SK-N-SH treated with all-trans-retinoic acid at 6 μM for 48 hours (cell line): ENCODE measurements at regions not wholly inside any gene's neighbourhood (a gene's known extent, or its start where the extent isn't known, plus 50 kb on each side); places are given as distances from the start of the nearest gene placed in this dataset.

Source experiments
- ATAC-seq: fragments of 200-7000 bp; cut with Tn5 transposase; 3 replicates; pipeline ENCODE4 v1.9.1; 2020; ENCODE audit warnings: mild to moderate bottlenecking, moderate library complexity
- ARNTL ChIP-seq: fragments of 450-650 bp; formaldehyde crosslinking; IDR thresholded peaks from 2 replicates; pipeline ENCODE4 v1.5.0; 2020; ENCODE audit warnings: low read depth, mild to moderate bottlenecking, moderate library complexity, borderline replicate concordance
- BACH2 ChIP-seq: fragments of 250-450 bp; sonication (Bioruptor Pico); IDR thresholded peaks from 2 replicates; pipeline ENCODE4 v1.9.0; 2021; ENCODE audit warnings: mild to moderate bottlenecking, borderline replicate concordance
- CREB5 ChIP-seq: fragments of 250-450 bp; sonication (Bioruptor Pico); IDR thresholded peaks from 2 replicates; pipeline ENCODE4 v1.5.1; 2020; ENCODE audit warnings: low read depth, mild to moderate bottlenecking, moderate library complexity
- CSDC2 ChIP-seq: fragments of 250-450 bp; sonication (Bioruptor Pico); IDR thresholded peaks from 2 replicates; pipeline ENCODE4 v1.5.0; 2020; ENCODE audit warnings: mild to moderate bottlenecking, moderate library complexity
- ESRRG ChIP-seq: fragments of 250-450 bp; sonication (Bioruptor Pico); IDR thresholded peaks from 2 replicates; pipeline ENCODE4 v1.6.1; 2021; ENCODE audit warnings: mild to moderate bottlenecking
- GLIS3 ChIP-seq: fragments of 250-450 bp; sonication (Bioruptor Pico); IDR thresholded peaks from 2 replicates; pipeline ENCODE4 v1.5.0; 2020; ENCODE audit warnings: mild to moderate bottlenecking, moderate library complexity
- ISL1 ChIP-seq: fragments of 250-450 bp; sonication (Bioruptor Pico); IDR thresholded peaks from 2 replicates; pipeline ENCODE4 v2.1.2; 2022; ENCODE audit warnings: mild to moderate bottlenecking, moderate library complexity
- PATZ1 ChIP-seq: fragments of 250-450 bp; sonication (Bioruptor Pico); IDR thresholded peaks from 2 replicates; pipeline ENCODE4 v1.8.0; 2020; ENCODE audit warnings: mild to moderate bottlenecking, moderate library complexity, borderline replicate concordance
- PPARA ChIP-seq: fragments of 250-450 bp; sonication (Bioruptor Pico); IDR thresholded peaks from 2 replicates; pipeline ENCODE4 v1.5.0; 2020; ENCODE audit warnings: mild to moderate bottlenecking, borderline replicate concordance
- RARB ChIP-seq: fragments of 250-450 bp; sonication (Bioruptor Pico); IDR thresholded peaks from 2 replicates; pipeline ENCODE4 v1.8.0; 2021; ENCODE audit warnings: mild to moderate bottlenecking, moderate library complexity
- SNAI2 ChIP-seq: fragments of 250-450 bp; sonication (Bioruptor Pico); IDR thresholded peaks from 2 replicates; pipeline ENCODE4 v1.5.0; 2020; ENCODE audit warnings: mild to moderate bottlenecking, moderate library complexity
- TCF4 ChIP-seq: fragments of 250-450 bp; sonication (Bioruptor Pico); IDR thresholded peaks from 2 replicates; pipeline ENCODE4 v1.8.0; 2021; ENCODE audit warnings: mild to moderate bottlenecking, moderate library complexity, borderline replicate concordance
- TOX ChIP-seq: fragments of 250-450 bp; sonication (Bioruptor Pico); IDR thresholded peaks from 2 replicates; pipeline ENCODE4 v1.8.0; 2021; ENCODE audit warnings: mild to moderate bottlenecking, moderate library complexity, borderline replicate concordance
- TSHZ2 ChIP-seq: fragments of 250-450 bp; sonication (Bioruptor Pico); IDR thresholded peaks from 2 replicates; pipeline ENCODE4 v1.5.0; 2020; ENCODE audit warnings: mild to moderate bottlenecking, moderate library complexity
- ZC3H10 ChIP-seq: fragments of 250-450 bp; sonication (Bioruptor Pico); IDR thresholded peaks from 2 replicates; pipeline ENCODE4 v1.5.1; 2021; ENCODE audit warnings: mild to moderate bottlenecking, moderate library complexity
- ZFP3 ChIP-seq: fragments of 250-450 bp; sonication (Bioruptor Pico); IDR thresholded peaks from 2 replicates; pipeline ENCODE4 v1.5.0; 2020; ENCODE audit warnings: mild to moderate bottlenecking, moderate library complexity
- ZFP30 ChIP-seq: fragments of 450-650 bp; formaldehyde crosslinking; IDR thresholded peaks from 2 replicates; pipeline ENCODE4 v1.5.0; 2022; ENCODE audit warnings: mild to moderate bottlenecking, moderate library complexity
- ZNF565 ChIP-seq: fragments of 450-650 bp; formaldehyde crosslinking; conservative IDR thresholded peaks from 2 replicates; pipeline ENCODE4 v1.5.0; 2020; ENCODE audit warnings: low read depth, mild to moderate bottlenecking, moderate library complexity
- ZNF70 ChIP-seq: fragments of 450-650 bp; formaldehyde crosslinking; IDR thresholded peaks from 2 replicates; pipeline ENCODE4 v1.5.0; 2020; ENCODE audit warnings: mild to moderate bottlenecking, moderate library complexity
- ZNF8 ChIP-seq: fragments of 450-650 bp; formaldehyde crosslinking; IDR thresholded peaks from 2 replicates; pipeline ENCODE4 v1.5.0; 2020; ENCODE audit warnings: mild to moderate bottlenecking, moderate library complexity
- TF ChIP-seq, protein P1 (sequence below): fragments of 250-450 bp; sonication (Bioruptor Pico); IDR thresholded peaks from 2 replicates; pipeline ENCODE4 v1.5.1; 2021; ENCODE audit warnings: mild to moderate bottlenecking, moderate library complexity
- TF ChIP-seq, protein P2 (sequence below): fragments of 250-450 bp; sonication (Bioruptor Pico); IDR thresholded peaks from 2 replicates; pipeline ENCODE4 v1.8.0; 2021; ENCODE audit warnings: low read depth, mild to moderate bottlenecking, moderate library complexity, borderline replicate concordance

DNA sequence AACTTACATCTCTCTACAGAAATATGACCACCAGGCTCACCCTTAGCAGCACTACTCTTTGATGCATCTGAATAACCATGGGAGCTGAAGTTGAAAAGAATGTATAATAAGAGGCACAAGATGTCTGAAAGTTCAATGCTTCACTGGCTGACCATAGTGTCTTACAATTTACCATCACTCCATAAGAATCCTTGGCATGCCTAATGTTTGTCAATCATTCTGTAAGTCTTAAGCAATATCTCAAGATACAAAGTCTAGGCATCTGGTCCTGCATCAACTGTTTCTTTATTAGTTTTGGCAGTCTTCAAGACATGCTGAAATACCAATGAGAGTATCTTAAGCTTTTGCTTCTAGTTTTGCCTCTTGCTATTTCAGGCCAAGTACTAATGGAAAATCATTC is 755.5 kb downstream of the STIM2 start:
- no peak for ATAC-seq

GRCh38 chr4:27619435-27619834 is 758.8 kb downstream of the STIM2 start:
- TF ChIP-seq ESRRG = no peak
- TF ChIP-seq, protein P1, sequence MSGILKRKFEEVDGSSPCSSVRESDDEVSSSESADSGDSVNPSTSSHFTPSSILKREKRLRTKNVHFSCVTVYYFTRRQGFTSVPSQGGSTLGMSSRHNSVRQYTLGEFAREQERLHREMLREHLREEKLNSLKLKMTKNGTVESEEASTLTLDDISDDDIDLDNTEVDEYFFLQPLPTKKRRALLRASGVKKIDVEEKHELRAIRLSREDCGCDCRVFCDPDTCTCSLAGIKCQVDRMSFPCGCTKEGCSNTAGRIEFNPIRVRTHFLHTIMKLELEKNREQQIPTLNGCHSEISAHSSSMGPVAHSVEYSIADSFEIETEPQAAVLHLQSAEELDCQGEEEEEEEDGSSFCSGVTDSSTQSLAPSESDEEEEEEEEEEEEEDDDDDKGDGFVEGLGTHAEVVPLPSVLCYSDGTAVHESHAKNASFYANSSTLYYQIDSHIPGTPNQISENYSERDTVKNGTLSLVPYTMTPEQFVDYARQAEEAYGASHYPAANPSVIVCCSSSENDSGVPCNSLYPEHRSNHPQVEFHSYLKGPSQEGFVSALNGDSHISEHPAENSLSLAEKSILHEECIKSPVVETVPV (CRISPR knock-in tag) = no peak
- TF ChIP-seq, protein P2, sequence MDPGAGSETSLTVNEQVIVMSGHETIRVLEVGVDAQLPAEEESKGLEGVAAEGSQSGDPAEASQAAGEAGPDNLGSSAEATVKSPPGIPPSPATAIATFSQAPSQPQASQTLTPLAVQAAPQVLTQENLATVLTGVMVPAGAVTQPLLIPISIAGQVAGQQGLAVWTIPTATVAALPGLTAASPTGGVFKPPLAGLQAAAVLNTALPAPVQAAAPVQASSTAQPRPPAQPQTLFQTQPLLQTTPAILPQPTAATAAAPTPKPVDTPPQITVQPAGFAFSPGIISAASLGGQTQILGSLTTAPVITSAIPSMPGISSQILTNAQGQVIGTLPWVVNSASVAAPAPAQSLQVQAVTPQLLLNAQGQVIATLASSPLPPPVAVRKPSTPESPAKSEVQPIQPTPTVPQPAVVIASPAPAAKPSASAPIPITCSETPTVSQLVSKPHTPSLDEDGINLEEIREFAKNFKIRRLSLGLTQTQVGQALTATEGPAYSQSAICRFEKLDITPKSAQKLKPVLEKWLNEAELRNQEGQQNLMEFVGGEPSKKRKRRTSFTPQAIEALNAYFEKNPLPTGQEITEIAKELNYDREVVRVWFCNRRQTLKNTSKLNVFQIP (CRISPR knock-in tag) = no peak
- no peak for TF ChIP-seq GLIS3 (CRISPR knock-in tag)
- no peak for TF ChIP-seq ARNTL (CRISPR knock-in tag)
- TF ChIP-seq TOX (CRISPR knock-in tag) = no peak
- no peak for TF ChIP-seq PPARA
- TF ChIP-seq ZNF565 (CRISPR knock-in tag) = no peak
- TF ChIP-seq ZNF70 (CRISPR knock-in tag) = no peak
- no peak for TF ChIP-seq ZFP3
- no peak for TF ChIP-seq RARB (CRISPR knock-in tag)
- no peak for TF ChIP-seq ZC3H10 (CRISPR knock-in tag)
- TF ChIP-seq PATZ1 = no peak
- TF ChIP-seq ZFP30 = no peak
- no peak for TF ChIP-seq TCF4 (CRISPR knock-in tag)
- TF ChIP-seq, all 23 proteins: peak for 0
- ATAC-seq = no peak

More for the DNA sequence above, 755.5 kb downstream of the STIM2 start:
- TF ChIP-seq RARB (CRISPR knock-in tag) = no peak
- TF ChIP-seq ESRRG = no peak
- no peak for TF ChIP-seq CREB5 (CRISPR knock-in tag)
- no peak for TF ChIP-seq CSDC2 (CRISPR knock-in tag)
- no peak for TF ChIP-seq GLIS3 (CRISPR knock-in tag)
- TF ChIP-seq ISL1 = no peak
- TF ChIP-seq PPARA = no peak
- TF ChIP-seq ZFP30 = no peak
- TF ChIP-seq ZC3H10 (CRISPR knock-in tag) = no peak
- TF ChIP-seq TSHZ2 (CRISPR knock-in tag) = no peak
- TF ChIP-seq SNAI2 (CRISPR knock-in tag) = no peak
- no peak for TF ChIP-seq ZNF565 (CRISPR knock-in tag)
- TF ChIP-seq ARNTL (CRISPR knock-in tag) = no peak
- no peak for TF ChIP-seq BACH2
- TF ChIP-seq ZNF70 (CRISPR knock-in tag) = no peak
- TF ChIP-seq ZNF8 = no peak
- TF ChIP-seq, protein P2 (CRISPR knock-in tag) = no peak
- no peak for TF ChIP-seq TOX (CRISPR knock-in tag)
